Suprapubic skin (tissue), 3 donors: ENCODE measurements at regions not wholly inside any gene's neighbourhood (a gene's known extent, or its start where the extent isn't known, plus 50 kb on each side); places are given as distances from the start of the nearest gene placed in this dataset.
"Not testable (repeated sequence)": the region's sequence is repeated elsewhere in the genome, so short reads cannot be mapped to it uniquely, and the experiment has no call there.

Source experiments
- POLR2A ChIP-seq, 2 donors: fragments of 450-650 bp; IDR thresholded peaks; one replicate each; pipeline ENCODE4 v1.6.1; 2017; ENCODE audit warnings: antibody characterized with exemption in 2 of 2, mild to moderate bottlenecking in 2 of 2, moderate library complexity in 2 of 2
- TF ChIP-seq, protein P1 (sequence below), 2 donors: fragments of 200-600 bp in 1 of 2; fragments of 450-650 bp in 1 of 2; sonication (generic) in 1 of 2; IDR thresholded peaks; one replicate each; pipeline ENCODE4 v1.5.1; 2016 to 2019; ENCODE audit warnings: antibody characterized with exemption in 2 of 2, mild to moderate bottlenecking in 1 of 2, moderate library complexity in 1 of 2

DNA sequence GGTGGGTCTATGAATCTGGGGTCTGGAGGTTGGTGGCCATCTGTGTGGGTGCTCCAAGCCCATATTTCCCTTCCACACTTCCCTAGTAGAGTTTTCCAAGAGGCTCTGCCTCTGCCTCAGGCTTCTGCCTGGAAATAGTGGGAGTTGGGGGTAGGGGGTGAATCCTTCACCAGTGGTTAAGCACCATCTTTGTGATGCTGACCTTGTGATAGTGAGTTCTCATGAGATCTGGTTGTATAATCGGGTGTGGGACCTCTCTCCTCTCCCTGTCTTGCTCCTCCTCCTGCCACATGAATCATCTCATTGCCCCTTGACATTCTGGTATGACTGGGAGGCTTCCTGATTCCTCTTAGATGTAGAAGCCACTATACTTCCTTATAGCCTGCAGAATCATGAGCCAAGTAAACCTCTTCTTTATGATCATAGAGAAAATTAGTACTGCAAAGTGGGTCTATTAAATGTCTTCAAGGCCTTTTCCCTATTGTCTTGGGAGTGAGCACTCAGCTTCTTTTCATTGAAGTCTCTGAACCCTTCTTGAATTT lies 829.8 kb downstream of the FOXD4L5 start:
- TF ChIP-seq, protein P1, sequence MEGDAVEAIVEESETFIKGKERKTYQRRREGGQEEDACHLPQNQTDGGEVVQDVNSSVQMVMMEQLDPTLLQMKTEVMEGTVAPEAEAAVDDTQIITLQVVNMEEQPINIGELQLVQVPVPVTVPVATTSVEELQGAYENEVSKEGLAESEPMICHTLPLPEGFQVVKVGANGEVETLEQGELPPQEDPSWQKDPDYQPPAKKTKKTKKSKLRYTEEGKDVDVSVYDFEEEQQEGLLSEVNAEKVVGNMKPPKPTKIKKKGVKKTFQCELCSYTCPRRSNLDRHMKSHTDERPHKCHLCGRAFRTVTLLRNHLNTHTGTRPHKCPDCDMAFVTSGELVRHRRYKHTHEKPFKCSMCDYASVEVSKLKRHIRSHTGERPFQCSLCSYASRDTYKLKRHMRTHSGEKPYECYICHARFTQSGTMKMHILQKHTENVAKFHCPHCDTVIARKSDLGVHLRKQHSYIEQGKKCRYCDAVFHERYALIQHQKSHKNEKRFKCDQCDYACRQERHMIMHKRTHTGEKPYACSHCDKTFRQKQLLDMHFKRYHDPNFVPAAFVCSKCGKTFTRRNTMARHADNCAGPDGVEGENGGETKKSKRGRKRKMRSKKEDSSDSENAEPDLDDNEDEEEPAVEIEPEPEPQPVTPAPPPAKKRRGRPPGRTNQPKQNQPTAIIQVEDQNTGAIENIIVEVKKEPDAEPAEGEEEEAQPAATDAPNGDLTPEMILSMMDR (IDR thresholded peaks at IDR 0.05): not testable (repeated sequence)
- not testable (repeated sequence) for TF ChIP-seq POLR2A (IDR thresholded peaks at IDR 0.05)
